Suprapubic skin (tissue), 3 donors: ENCODE measurements at regions not wholly inside any gene's neighbourhood (a gene's known extent, or its start where the extent isn't known, plus 50 kb on each side); places are given as distances from the start of the nearest gene placed in this dataset.

Experiments used
- CTCF ChIP-seq, 2 donors: fragments of 200-600 bp in 1 of 2; fragments of 450-650 bp in 1 of 2; sonication (generic) in 1 of 2; IDR thresholded peaks; one replicate each; pipeline ENCODE4 v1.5.1; 2016 to 2019; ENCODE audit warnings: antibody characterized with exemption in 2 of 2, mild to moderate bottlenecking in 1 of 2, moderate library complexity in 1 of 2
- EP300 ChIP-seq: sonication (generic); formaldehyde crosslinking; IDR thresholded peaks from one replicate; pipeline ENCODE4 v1.6.1; 2017; ENCODE audit warnings: antibody characterized with exemption

- TF ChIP-seq EP300 (no peak), CTCF (IDR thresholded peaks at IDR 0.05) (no peak)
These were observed 752.3 kb downstream of the NR2F2 start for GRCh38 chr15:97082830-97083229.
